ENCODE measurements at regions not wholly inside any gene's neighbourhood (a gene's known extent, or its start where the extent isn't known, plus 50 kb on each side); places are given as distances from the start of the nearest gene placed in this dataset.

GRCh38 chr3:72300621-72301020 lies 515.7 kb upstream of the PROK2 start:
- H3K27me3 Mint-ChIP-seq (ENCODE audit: low read depth) = peaks cover 6% of the 10 kb centered on the region
- H3K4me3 Mint-ChIP-seq = no peak overlapping the region
- H3K9me3 Mint-ChIP-seq = no peaks in the 10 kb centered on the region
- no peak for DNase-seq (ENCODE audit: low spot score)
- no peaks in the 10 kb centered on the region for H3K4me1 Mint-ChIP-seq (ENCODE audit: low read depth)
- no peaks in the 10 kb centered on the region for H3K36me3 Mint-ChIP-seq (ENCODE audit: low read depth)
- H3K27ac Mint-ChIP-seq = no peak overlapping the region

- H3K36me3 Mint-ChIP-seq (ENCODE audit: low read depth) = no peaks in the 10 kb centered on the region
- no peaks in the 10 kb centered on the region for H3K4me1 Mint-ChIP-seq (ENCODE audit: low read depth)
- H3K9me3 Mint-ChIP-seq = no peaks in the 10 kb centered on the region
- no peak for DNase-seq (ENCODE audit: low spot score)
- H3K27ac Mint-ChIP-seq = no peak overlapping the region
- H3K27me3 Mint-ChIP-seq (ENCODE audit: low read depth) = peaks cover 2% of the 10 kb centered on the region
- H3K4me3 Mint-ChIP-seq = no peak overlapping the region
Observed at GRCh38 chr3:72299823-72300222, 514.9 kb upstream of the PROK2 start.

- DNase-seq (ENCODE audit: low spot score) = no peak
- Mint-ChIP-seq H3K4me1 (ENCODE audit: low read depth) (no peaks in the 10 kb centered on the region), H3K36me3 (ENCODE audit: low read depth) (no peaks in the 10 kb centered on the region), H3K27me3 (ENCODE audit: low read depth) (peaks cover 5% of the 10 kb centered on the region), H3K27ac (no peak overlapping the region), H3K4me3 (no peak overlapping the region), H3K9me3 (no peaks in the 10 kb centered on the region)
Observed at GRCh38 chr3:72299321-72299802, 514.4 kb upstream of the PROK2 start.

GRCh38 chr3:72298201-72299152 lies 513.5 kb upstream of the PROK2 start:
- Mint-ChIP-seq H3K27me3 (ENCODE audit: low read depth) (peaks cover 5% of the 10 kb centered on the region), H3K27ac (no peak overlapping the region), H3K9me3 (no peaks in the 10 kb centered on the region), H3K4me1 (ENCODE audit: low read depth) (no peaks in the 10 kb centered on the region), H3K4me3 (no peak overlapping the region), H3K36me3 (ENCODE audit: low read depth) (no peaks in the 10 kb centered on the region)
- DNase-seq (ENCODE audit: low spot score) = no peak

- Mint-ChIP-seq H3K36me3 (ENCODE audit: low read depth) (no peaks in the 10 kb centered on the region), H3K27me3 (ENCODE audit: low read depth) (peaks cover 5% of the 10 kb centered on the region), H3K4me1 (ENCODE audit: low read depth) (no peaks in the 10 kb centered on the region), H3K9me3 (no peaks in the 10 kb centered on the region), H3K27ac (no peak overlapping the region), H3K4me3 (no peak overlapping the region)
- no peak for DNase-seq (ENCODE audit: low spot score)
Observed at GRCh38 chr3:72297481-72297880, 512.5 kb upstream of the PROK2 start.

GRCh38 chr3:72296477-72297111 lies 511.6 kb upstream of the PROK2 start:
- Mint-ChIP-seq H3K4me1 (ENCODE audit: low read depth) (no peaks in the 10 kb centered on the region), H3K36me3 (ENCODE audit: low read depth) (no peaks in the 10 kb centered on the region), H3K27ac (no peak overlapping the region), H3K9me3 (no peaks in the 10 kb centered on the region), H3K4me3 (no peak overlapping the region), H3K27me3 (ENCODE audit: low read depth) (peaks cover 5% of the 10 kb centered on the region)
- no peak for DNase-seq (ENCODE audit: low spot score)

GRCh38 chr3:72295962-72296450 lies 511.1 kb upstream of the PROK2 start:
- no peaks in the 10 kb centered on the region for H3K36me3 Mint-ChIP-seq (ENCODE audit: low read depth)
- no peaks in the 10 kb centered on the region for H3K4me1 Mint-ChIP-seq (ENCODE audit: low read depth)
- no peak for DNase-seq (ENCODE audit: low spot score)
- H3K9me3 Mint-ChIP-seq = no peaks in the 10 kb centered on the region
- peaks cover 5% of the 10 kb centered on the region for H3K27me3 Mint-ChIP-seq (ENCODE audit: low read depth)
- no peak overlapping the region for H3K4me3 Mint-ChIP-seq
- no peak overlapping the region for H3K27ac Mint-ChIP-seq

GRCh38 chr3:72295276-72295961 lies 510.5 kb upstream of the PROK2 start:
- Mint-ChIP-seq H3K4me3 (no peak overlapping the region), H3K4me1 (ENCODE audit: low read depth) (no peaks in the 10 kb centered on the region), H3K27me3 (ENCODE audit: low read depth) (peaks cover 9% of the 10 kb centered on the region), H3K36me3 (ENCODE audit: low read depth) (no peaks in the 10 kb centered on the region), H3K27ac (no peak overlapping the region), H3K9me3 (no peaks in the 10 kb centered on the region)
- DNase-seq (ENCODE audit: low spot score) = no peak

- Mint-ChIP-seq H3K9me3 (no peaks in the 10 kb centered on the region), H3K27ac (no peak overlapping the region), H3K4me1 (ENCODE audit: low read depth) (peaks cover 10% of the 10 kb centered on the region), H3K27me3 (ENCODE audit: low read depth) (peaks cover 23% of the 10 kb centered on the region), H3K4me3 (no peak overlapping the region), H3K36me3 (ENCODE audit: low read depth) (no peaks in the 10 kb centered on the region)
- no peak for DNase-seq (ENCODE audit: low spot score)
Observed at GRCh38 chr3:72290859-72291638, 506.1 kb upstream of the PROK2 start.

- Mint-ChIP-seq H3K27ac (no peak overlapping the region), H3K4me1 (ENCODE audit: low read depth) (peaks cover 10% of the 10 kb centered on the region), H3K9me3 (no peaks in the 10 kb centered on the region), H3K36me3 (ENCODE audit: low read depth) (no peaks in the 10 kb centered on the region), H3K27me3 (ENCODE audit: low read depth) (peaks cover 22% of the 10 kb centered on the region), H3K4me3 (no peak overlapping the region)
- DNase-seq (ENCODE audit: low spot score) = no peak
Observed at GRCh38 chr3:72289692-72290071, 504.7 kb upstream of the PROK2 start.

GRCh38 chr3:72288955-72289691 lies 504.2 kb upstream of the PROK2 start:
- Mint-ChIP-seq H3K27me3 (ENCODE audit: low read depth) (peaks cover 20% of the 10 kb centered on the region), H3K4me1 (ENCODE audit: low read depth) (peaks cover 10% of the 10 kb centered on the region), H3K4me3 (peak overlapping the region; percentile 53), H3K27ac (no peak overlapping the region), H3K9me3 (no peaks in the 10 kb centered on the region), H3K36me3 (ENCODE audit: low read depth) (no peaks in the 10 kb centered on the region)
- DNase-seq (ENCODE audit: low spot score) = no peak

GRCh38 chr3:72287956-72288355 lies 503.0 kb upstream of the PROK2 start:
- no peak overlapping the region for H3K27ac Mint-ChIP-seq
- H3K36me3 Mint-ChIP-seq (ENCODE audit: low read depth) = no peaks in the 10 kb centered on the region
- H3K9me3 Mint-ChIP-seq = peaks cover 6% of the 10 kb centered on the region
- H3K27me3 Mint-ChIP-seq (ENCODE audit: low read depth) = peaks cover 20% of the 10 kb centered on the region
- no peak overlapping the region for H3K4me3 Mint-ChIP-seq
- no peak for DNase-seq (ENCODE audit: low spot score)
- H3K4me1 Mint-ChIP-seq (ENCODE audit: low read depth) = peaks cover 10% of the 10 kb centered on the region

- peaks cover 22% of the 10 kb centered on the region for H3K27me3 Mint-ChIP-seq (ENCODE audit: low read depth)
- H3K27ac Mint-ChIP-seq = no peak overlapping the region
- H3K36me3 Mint-ChIP-seq (ENCODE audit: low read depth) = no peaks in the 10 kb centered on the region
- no peak overlapping the region for H3K4me3 Mint-ChIP-seq
- H3K4me1 Mint-ChIP-seq (ENCODE audit: low read depth) = peaks cover 10% of the 10 kb centered on the region
- DNase-seq (ENCODE audit: low spot score) = no peak
- H3K9me3 Mint-ChIP-seq = peaks cover 14% of the 10 kb centered on the region
Observed at GRCh38 chr3:72285502-72285901, 500.6 kb upstream of the PROK2 start.
